GM18505 (cell line): ENCODE measurements at regions not wholly inside any gene's neighbourhood (a gene's known extent, or its start where the extent isn't known, plus 50 kb on each side); places are given as distances from the start of the nearest gene placed in this dataset.
"Not testable (repeated sequence)": the region's sequence is repeated elsewhere in the genome, so short reads cannot be mapped to it uniquely, and the experiment has no call there.

Experiments used
- ATAC-seq: cut with Tn5 transposase; IDR thresholded peaks from one replicate; pipeline ENCODE4 v1.9.1; 2021; ENCODE audit not compliant: unreplicated experiment
- POLR2A ChIP-seq: IDR thresholded peaks from 4 replicates; pipeline ENCODE4 v1.6.1; 2011; ENCODE audit warnings: borderline replicate concordance; ENCODE audit not compliant: insufficient read depth, insufficient read length; ENCODE audit errors: extremely low read depth

- ATAC-seq = no peak
- TF ChIP-seq POLR2A = no peak
These were observed 400.0 kb upstream of the AUTS2 start for GRCh38 chr7:69198250-69198649.

GRCh38 chr7:69199041-69199440 lies 399.2 kb upstream of the AUTS2 start:
- no peak for TF ChIP-seq POLR2A
- ATAC-seq = no peak

GRCh38 chr7:69199661-69200060 lies 398.6 kb upstream of the AUTS2 start:
- ATAC-seq = no peak
- no peak for TF ChIP-seq POLR2A

GRCh38 chr7:69203871-69204270 lies 394.4 kb upstream of the AUTS2 start:
- TF ChIP-seq POLR2A = no peak
- no peak for ATAC-seq

GRCh38 chr7:69204943-69205342 lies 393.3 kb upstream of the AUTS2 start:
- no peak for ATAC-seq

GRCh38 chr7:69205581-69205980 lies 392.7 kb upstream of the AUTS2 start:
- no peak for ATAC-seq
- no peak for TF ChIP-seq POLR2A

More at GRCh38 chr7:69204943-69205342, 393.3 kb upstream of the AUTS2 start:
- no peak for TF ChIP-seq POLR2A

GRCh38 chr7:69208276-69208675 lies 390.0 kb upstream of the AUTS2 start:
- ATAC-seq = no peak

GRCh38 chr7:69208848-69209247 lies 389.4 kb upstream of the AUTS2 start:
- peak; percentile 95 for ATAC-seq
- TF ChIP-seq POLR2A = no peak

More at GRCh38 chr7:69208276-69208675, 390.0 kb upstream of the AUTS2 start:
- no peak for TF ChIP-seq POLR2A

GRCh38 chr7:69211336-69211735 lies 386.9 kb upstream of the AUTS2 start:
- TF ChIP-seq POLR2A = no peak
- ATAC-seq = no peak

GRCh38 chr7:69211739-69212138 lies 386.5 kb upstream of the AUTS2 start:
- ATAC-seq = no peak

GRCh38 chr7:69213878-69214277 lies 384.4 kb upstream of the AUTS2 start:
- no peak for TF ChIP-seq POLR2A
- no peak for ATAC-seq

More at GRCh38 chr7:69211739-69212138, 386.5 kb upstream of the AUTS2 start:
- no peak for TF ChIP-seq POLR2A

- not testable (repeated sequence) for ATAC-seq
These were observed 382.8 kb upstream of the AUTS2 start for GRCh38 chr7:69215516-69215915.

- no peak for ATAC-seq
These were observed 380.5 kb upstream of the AUTS2 start for GRCh38 chr7:69217516-69218350.

GRCh38 chr7:69218576-69218975 lies 379.7 kb upstream of the AUTS2 start:
- TF ChIP-seq POLR2A = no peak

More at GRCh38 chr7:69217516-69218350, 380.5 kb upstream of the AUTS2 start:
- no peak for TF ChIP-seq POLR2A

More at GRCh38 chr7:69218576-69218975, 379.7 kb upstream of the AUTS2 start:
- ATAC-seq = no peak
